ENCODE measurements at regions not wholly inside any gene's neighbourhood (a gene's known extent, or its start where the extent isn't known, plus 50 kb on each side); places are given as distances from the start of the nearest gene placed in this dataset.
"Not testable (repeated sequence)": the region's sequence is repeated elsewhere in the genome, so short reads cannot be mapped to it uniquely, and the experiment has no call there.

DNA sequence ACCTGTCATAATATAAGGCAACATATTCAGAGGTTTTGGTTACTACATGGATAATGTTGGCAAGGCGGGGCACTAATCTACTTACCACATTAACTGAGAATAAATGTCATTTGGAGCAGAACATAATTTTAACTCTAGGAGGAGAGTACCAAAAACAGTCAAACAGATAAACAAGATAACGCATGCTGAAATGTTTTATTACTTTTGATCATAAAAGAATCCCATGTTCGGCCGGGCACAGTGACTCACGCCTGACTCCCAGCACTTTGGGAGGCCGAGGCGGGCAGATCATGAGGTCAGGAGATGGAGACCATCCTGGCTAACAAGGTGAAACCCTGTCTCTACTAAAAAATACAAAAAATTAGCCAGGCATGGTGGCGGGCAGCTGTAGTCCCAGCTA, 173.8 kb upstream of the NUDT12 start:
- TF ChIP-seq, protein P1, sequence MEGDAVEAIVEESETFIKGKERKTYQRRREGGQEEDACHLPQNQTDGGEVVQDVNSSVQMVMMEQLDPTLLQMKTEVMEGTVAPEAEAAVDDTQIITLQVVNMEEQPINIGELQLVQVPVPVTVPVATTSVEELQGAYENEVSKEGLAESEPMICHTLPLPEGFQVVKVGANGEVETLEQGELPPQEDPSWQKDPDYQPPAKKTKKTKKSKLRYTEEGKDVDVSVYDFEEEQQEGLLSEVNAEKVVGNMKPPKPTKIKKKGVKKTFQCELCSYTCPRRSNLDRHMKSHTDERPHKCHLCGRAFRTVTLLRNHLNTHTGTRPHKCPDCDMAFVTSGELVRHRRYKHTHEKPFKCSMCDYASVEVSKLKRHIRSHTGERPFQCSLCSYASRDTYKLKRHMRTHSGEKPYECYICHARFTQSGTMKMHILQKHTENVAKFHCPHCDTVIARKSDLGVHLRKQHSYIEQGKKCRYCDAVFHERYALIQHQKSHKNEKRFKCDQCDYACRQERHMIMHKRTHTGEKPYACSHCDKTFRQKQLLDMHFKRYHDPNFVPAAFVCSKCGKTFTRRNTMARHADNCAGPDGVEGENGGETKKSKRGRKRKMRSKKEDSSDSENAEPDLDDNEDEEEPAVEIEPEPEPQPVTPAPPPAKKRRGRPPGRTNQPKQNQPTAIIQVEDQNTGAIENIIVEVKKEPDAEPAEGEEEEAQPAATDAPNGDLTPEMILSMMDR (IDR thresholded peaks at IDR 0.05): not testable (repeated sequence)
- TF ChIP-seq POLR2A (IDR thresholded peaks at IDR 0.05): not testable (repeated sequence)

Data from right lobe of liver (tissue), 4 donors.